NCI-H2029 (cell line): ENCODE measurements at regions not wholly inside any gene's neighbourhood (a gene's known extent, or its start where the extent isn't known, plus 50 kb on each side); places are given as distances from the start of the nearest gene placed in this dataset.
"Not testable (repeated sequence)": the region's sequence is repeated elsewhere in the genome, so short reads cannot be mapped to it uniquely, and the experiment has no call there.

Experiments used
- DNase-seq: peaks from one replicate; lab custom pipeline; 2025; lab: John Stamatoyannopoulos, UW

GRCh38 chr4:155444721-155445120 is 68.0 kb upstream of the MAP9 start:
- DNase-seq, result no peak

- DNase-seq, result peak; percentile 22
These were observed 65.7 kb upstream of the MAP9 start for GRCh38 chr4:155442267-155443105.

DNA sequence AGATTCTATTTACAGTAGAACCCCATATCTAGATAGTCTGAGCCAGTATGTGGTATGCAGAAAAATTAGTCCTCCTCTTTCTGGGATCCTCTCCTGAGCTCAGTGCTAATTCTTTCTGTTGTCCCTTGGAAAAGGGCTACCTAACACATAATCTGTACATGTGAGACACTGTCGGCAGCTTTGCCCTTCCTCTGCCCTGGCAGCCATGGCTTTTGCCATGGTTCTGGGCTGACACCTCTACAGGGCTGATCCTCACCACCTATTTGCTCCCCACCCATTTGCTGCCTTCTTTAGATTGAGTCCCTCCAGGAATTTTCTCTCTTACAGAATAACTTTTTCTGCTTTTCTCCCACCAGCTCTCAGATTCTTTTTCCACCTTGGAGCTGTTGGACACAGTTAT is 64.7 kb upstream of the MAP9 start:
- no peak for DNase-seq

GRCh38 chr4:155439760-155440159 is 63.0 kb upstream of the MAP9 start:
- DNase-seq, result not testable (repeated sequence)

DNA sequence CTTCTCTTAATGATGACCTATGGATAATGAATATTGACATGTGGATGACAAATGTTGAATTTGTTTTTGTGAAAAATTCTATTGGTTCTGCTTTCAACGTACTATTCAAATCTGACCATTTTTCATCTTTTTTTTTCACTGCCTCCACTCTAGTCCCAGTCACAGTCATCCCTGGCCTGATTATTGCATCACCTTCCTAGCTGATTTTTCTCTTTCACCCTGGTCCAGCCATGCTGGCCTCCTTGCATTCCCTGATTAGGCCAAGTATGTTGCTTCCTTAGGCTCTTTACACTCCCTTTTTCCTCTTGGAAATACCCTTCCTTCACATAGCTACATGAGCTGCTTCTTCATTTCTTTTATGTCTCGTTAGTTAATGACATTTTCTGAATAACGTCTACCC is 58.1 kb upstream of the MAP9 start:
- no peak for DNase-seq

GRCh38 chr4:155434366-155434765 is 57.6 kb upstream of the MAP9 start:
- no peak for DNase-seq

DNA sequence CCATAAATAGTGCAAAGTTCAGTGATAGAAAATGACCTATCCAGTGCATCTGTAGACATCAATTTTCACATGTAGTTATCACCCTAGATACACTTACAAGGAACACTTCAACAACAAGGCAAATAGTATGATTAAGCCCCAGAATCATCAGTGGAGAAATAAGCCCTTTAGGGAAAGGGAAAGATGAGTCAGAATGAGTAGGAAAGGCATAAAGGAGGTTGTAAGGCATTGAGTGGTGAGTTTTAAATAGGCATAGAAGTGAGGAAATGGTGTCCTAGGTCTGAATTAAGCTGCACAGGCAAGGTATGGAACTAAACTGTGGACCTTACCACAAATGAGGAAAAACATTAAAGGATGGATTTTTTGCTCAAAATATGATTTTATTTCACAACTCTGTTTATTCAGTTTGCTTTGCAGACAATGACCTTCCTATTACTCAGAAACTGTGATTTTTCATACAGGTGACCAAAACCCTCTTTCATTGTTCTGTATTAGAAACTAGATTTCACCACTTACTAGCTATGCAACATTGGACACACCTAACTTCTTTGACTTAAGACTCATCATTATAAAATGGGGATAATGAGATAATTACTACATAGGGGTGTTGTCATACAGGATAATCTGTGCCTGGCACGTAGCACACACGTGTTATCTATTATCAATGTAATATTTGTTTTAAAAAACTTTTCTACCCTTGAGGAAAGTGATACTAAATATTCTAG is 57.0 kb upstream of the MAP9 start:
- no peak for DNase-seq

GRCh38 chr4:155430895-155431795 is 54.4 kb upstream of the MAP9 start:
- DNase-seq, result no peak

DNA sequence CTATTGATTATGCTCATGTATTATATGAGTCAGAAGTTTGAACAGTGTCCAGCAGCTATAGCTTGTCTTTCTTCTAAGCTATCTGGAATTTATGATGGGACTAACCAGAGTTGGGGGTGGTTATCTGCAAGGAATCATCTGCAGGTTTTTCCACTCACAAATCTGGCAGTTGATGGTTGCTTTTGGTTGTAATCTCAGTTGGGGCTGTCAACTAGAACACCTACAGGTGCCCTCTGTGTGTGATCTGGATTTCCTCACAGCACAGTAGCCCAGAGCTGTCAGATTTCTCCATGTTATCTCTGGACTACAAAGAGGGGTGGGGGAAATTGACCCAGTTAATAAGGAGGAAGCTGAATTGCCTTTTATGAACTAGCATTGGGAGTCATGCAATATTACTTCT is 51.4 kb upstream of the MAP9 start:
- DNase-seq, result no peak

GRCh38 chr4:155426953-155427352 is 50.2 kb upstream of the MAP9 start:
- DNase-seq, result no peak
